Activated CD4-positive, alpha-beta T cell treated with anti-CD3 and anti-CD28 coated beads for 48 hours (primary cell): ENCODE measurements at regions not wholly inside any gene's neighbourhood (a gene's known extent, or its start where the extent isn't known, plus 50 kb on each side); places are given as distances from the start of the nearest gene placed in this dataset.

Experiments
- DNase-seq: peaks from one replicate; pipeline ENCODE4 v3.0.0-alpha.2; 2020

DNA sequence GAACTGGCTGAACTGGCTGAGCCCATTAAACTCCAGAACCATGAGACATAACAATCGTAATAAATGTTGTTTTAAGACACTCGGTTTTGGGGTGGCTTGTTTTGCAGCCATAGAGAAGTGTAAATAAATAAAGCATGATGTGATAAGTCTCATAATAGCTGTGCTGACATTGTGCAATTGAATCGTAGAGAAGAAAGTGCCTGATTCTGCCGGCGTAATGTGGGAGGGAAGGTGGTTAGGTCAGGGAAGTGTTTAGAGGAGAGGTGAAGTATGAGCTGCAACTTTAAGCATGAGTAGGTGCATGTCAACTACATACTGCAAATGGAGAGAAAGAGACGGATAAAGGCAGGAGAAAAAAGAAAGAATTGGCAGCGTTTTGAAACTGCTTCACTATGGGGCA, 217.1 kb downstream of the BLID start:
- no peak for DNase-seq

GRCh38 chr11:121895919-121896318, 220.1 kb downstream of the BLID start:
- no peak for DNase-seq

- no peak for DNase-seq
Observed at GRCh38 chr11:121894581-121894980, 221.4 kb downstream of the BLID start.

GRCh38 chr11:121892863-121893262, 223.2 kb downstream of the BLID start:
- no peak for DNase-seq

- no peak for DNase-seq
Observed at GRCh38 chr11:121892131-121892681, 223.8 kb downstream of the BLID start.

DNA sequence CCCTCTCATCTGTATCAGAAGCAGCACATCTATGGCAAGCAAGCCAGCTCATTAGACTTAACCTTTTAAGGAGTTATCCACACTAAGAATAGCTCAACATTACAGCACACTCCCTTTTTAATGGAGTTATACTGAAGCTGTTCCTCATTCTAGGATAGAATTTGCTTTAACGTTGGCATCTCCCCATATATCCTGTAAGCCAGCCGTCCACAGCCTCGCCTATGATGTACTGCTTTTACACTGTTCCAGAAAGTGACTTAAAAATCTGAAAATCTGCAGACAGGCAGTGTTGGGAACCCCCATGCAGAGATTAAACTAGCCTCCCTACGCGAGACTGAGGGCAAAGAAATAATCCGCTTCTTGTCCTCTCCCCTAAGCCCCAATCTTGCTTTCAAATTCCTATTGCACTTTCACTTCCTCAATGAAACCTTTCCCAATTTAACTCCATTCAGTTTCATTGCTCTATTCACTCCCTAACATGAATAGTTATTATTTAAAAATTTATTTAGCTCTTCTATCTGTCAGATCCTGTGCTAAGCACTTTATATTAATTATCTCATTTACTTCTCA, 225.0 kb downstream of the BLID start:
- DNase-seq: no peak

DNA sequence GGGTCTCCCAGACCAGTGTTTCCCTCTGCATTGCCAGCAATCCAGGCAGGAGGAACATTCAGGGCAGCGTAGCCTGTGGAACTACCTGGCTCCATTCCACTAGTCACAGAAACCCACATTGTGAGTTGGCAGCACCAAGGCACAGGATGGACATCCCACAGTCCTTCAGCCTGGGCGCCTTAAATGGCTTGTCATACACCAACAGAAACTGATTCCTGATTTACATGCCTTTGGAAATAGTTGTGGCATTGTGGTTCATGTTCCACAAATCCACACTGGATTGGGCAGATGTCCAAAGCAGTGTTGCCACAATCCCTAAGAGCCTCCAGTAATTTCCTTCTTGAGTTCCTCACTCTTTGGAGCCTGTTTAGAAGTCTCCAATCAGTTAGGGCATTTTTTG, 225.6 kb downstream of the BLID start:
- DNase-seq: no peak

- no peak for DNase-seq
Observed at GRCh38 chr11:121889931-121890330, 226.1 kb downstream of the BLID start.

DNA sequence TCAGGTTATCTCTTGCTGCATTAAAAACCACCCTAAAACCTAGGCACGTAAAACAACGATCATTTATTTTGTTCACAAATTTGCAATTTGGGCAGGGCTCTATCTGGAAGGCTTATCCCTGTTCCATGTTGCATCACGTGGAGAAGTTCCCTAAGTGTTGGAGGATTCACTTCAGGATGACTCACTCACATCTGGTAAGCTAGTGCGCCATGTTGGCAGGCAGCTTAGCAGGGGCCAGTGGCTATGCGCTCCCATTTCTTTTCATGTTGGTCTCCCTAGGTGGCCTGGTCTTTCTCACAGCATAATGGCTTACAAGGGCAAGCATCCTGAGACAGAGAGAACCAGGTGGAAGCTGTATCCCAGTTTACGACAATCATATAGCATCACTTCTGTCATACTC, 226.8 kb downstream of the BLID start:
- no peak for DNase-seq

GRCh38 chr11:121887976-121888557, 227.9 kb downstream of the BLID start:
- DNase-seq: no peak

DNA sequence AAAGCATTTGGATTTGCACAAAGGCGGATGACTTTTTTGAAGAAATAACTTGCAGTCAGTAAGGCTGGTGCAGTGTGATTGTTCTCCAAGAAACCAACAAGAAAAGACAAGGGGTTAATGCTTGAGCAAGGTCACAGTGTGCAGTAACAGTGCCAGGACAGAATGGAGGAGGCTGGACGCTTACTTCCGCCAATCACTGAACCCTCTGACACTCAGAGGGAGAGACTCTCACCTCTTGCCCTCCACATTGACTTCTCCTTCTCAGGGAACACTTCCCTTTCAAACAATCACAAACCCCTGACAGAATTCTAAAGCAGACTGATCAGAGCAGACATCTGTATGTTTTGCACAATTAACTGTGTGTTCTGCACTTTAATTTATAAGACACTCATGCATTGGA, 228.4 kb downstream of the BLID start:
- no peak for DNase-seq

DNA sequence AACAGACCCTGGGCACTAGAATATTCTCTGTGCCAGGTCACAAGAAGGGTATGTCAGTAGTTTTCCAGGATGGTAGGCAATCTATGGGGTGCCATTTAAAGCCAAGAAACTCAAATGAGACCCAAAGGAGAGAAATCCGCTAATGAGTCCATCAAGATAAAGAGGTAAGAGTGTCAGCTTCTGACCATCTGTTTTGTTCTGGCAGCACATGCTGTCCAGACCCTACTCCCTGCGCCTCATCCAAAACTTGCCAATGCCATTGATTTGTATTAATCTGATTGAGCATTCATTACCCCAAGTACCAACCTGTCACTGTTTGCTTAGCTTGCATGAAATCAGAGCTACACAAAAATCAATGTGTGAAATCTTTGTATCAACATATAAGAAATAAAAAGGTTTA, 229.0 kb downstream of the BLID start:
- DNase-seq: no peak

DNA sequence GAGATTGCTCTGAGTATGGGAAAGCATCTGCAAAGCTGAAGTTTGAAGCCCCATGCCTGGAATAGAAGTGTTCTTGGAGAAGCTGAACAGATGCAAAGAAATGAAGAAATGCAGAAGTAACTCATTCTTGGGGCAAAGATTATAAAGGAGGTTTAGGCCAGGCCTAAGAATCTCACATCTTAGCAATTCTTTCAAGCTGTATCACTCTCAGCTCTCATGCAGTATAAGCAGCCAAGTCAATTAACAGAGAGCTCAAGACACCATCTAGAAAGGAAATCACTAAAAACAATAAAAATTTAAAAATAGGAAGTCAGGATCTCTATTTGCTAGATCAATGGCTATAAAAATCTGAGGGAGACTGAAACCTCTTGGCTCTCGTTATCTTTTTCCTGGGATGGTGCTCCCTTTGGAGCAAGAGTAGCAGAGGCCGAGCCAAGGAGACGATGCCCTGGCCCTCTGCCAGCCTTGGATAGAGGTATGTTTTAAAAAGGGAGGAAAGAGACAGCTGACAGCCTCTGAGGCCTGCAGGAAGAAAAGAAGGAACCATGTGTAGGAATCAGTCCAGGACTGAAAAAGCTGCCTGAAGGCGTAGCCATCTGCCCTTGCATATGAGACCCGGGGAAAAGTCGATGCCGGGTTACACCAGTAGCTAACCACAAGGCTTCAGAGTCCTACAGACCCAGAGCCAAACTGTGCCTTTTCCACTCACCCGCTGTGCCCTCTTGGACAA, 229.8 kb downstream of the BLID start:
- no peak for DNase-seq

- no peak for DNase-seq
Observed at GRCh38 chr11:121884626-121885025, 231.4 kb downstream of the BLID start.

- DNase-seq: no peak
Observed at GRCh38 chr11:121881806-121882205, 234.2 kb downstream of the BLID start.

DNA sequence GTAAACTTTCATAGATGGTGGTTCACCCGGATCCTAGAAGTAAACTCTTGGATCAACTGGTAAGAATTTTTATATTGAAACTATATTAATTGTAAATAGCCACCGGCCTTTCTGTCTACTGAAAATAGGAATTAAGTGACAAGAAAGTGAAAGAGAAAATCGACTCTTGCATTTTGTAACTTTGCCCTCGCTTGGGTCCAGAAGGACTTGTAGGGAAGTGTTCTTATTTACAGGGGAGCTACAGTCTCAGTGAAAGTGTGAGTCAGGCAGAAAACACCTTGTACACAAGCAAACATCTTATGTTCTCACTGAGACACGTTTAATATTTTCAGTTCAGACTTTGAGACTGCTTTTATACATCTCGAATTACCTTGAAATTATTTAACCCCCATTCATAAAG, 238.9 kb downstream of the BLID start:
- no peak for DNase-seq

DNA sequence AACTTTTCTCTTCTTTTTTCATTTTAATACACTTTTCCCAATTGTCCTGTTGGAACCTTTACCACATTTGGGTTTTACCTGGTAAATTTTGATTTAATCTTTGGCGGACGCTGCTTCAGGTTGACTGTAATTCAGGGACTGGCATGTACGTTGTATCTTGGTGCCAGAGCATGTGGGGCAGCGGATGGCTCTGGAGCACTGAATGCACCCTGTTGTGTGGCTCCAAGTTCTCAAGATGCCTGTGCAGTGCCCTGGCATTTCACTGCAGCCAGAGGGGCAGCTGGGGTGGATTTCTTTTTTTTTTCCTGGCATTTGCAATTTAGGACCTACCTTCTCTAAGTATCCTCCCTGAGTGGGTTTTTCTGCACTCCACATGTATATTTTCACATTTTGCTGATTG, 242.2 kb downstream of the BLID start:
- DNase-seq: no peak

GRCh38 chr11:121872356-121872755, 243.7 kb downstream of the BLID start:
- no peak for DNase-seq

- DNase-seq: no peak
Observed at GRCh38 chr11:121870206-121871045, 245.6 kb downstream of the BLID start.

DNA sequence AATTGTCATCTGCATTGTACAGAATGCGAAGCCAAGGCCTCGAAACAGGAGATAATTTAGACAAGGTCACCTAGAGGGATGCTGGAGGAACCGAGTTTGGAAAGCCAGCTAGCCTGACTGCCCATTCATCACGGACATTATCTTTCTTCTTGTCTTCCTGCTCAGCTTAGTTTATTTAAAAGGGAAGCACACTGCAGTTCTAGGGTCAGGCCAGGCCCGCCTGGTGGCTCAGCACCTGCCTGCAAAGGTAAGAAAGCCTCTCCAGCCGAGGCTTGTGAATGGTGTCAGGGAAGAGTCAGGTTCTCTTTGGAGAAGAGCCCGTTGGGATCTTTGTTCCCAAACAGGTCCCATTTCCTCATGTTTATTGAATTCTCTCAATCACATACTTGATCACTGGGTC, 246.5 kb downstream of the BLID start:
- no peak for DNase-seq

- no peak for DNase-seq
Observed at GRCh38 chr11:121866754-121867153, 249.3 kb downstream of the BLID start.

DNA sequence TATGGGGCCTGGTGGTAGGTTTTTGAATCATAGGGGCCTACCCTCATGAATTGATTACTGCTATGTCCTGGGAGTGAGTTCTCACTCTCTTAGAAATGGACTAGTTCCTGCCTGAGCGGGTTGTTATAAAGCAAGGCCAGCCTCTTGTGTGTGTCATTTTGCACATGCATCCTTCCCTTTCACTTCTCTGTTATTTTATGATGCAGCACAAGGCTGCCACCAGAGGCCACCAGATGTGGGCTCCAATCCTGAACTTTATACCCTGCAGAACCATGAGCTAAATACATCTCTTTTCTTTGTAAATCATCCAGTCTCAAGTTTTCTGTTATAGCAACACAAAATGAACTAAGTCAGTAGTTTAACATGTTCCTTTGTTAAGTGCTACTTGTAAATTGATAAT, 251.4 kb downstream of the BLID start:
- no peak for DNase-seq

- DNase-seq: no peak
Observed at GRCh38 chr11:121863126-121863525, 252.9 kb downstream of the BLID start.
